GM23338 (cell line): ENCODE measurements at regions not wholly inside any gene's neighbourhood (a gene's known extent, or its start where the extent isn't known, plus 50 kb on each side); places are given as distances from the start of the nearest gene placed in this dataset.

ENCODE experiments used
- ATAC-seq: fragments of 200-7000 bp; cut with Tn5 transposase; 3 replicates; pipeline ENCODE4 v1.9.1; 2020
- DNase-seq: peaks from one replicate; pipeline ENCODE4 v3.0.0-alpha.2; 2015; ENCODE audit warnings: low spot score
- H2AFZ ChIP-seq: fragments of 200-600 bp; sonication (generic); 2 replicates; pipeline ENCODE4 v1.8.0; 2016; ENCODE audit warnings: antibody characterized with exemption, mild to moderate bottlenecking, moderate library complexity
- H3F3A ChIP-seq: fragments of 200-600 bp; sonication (generic); replicated peaks from 2 replicates; pipeline ENCODE4 v1.8.0; 2017; ENCODE audit warnings: antibody characterized with exemption, mixed run types, low read depth
- H3K27ac ChIP-seq: fragments of 200-600 bp; sonication (generic); 2 replicates; pipeline ENCODE4 v1.6.1; 2016; ENCODE audit warnings: low read depth
- H3K27me3 ChIP-seq: fragments of 200-600 bp; sonication (generic); 2 replicates; pipeline ENCODE4 v1.8.0; 2016; ENCODE audit warnings: mild to moderate bottlenecking, mixed run types, moderate library complexity; ENCODE audit not compliant: insufficient read depth
- H3K36me3 ChIP-seq: fragments of 200-600 bp; sonication (generic); 2 replicates; pipeline ENCODE4 v1.8.0; 2016; ENCODE audit warnings: mild to moderate bottlenecking; ENCODE audit not compliant: insufficient read depth
- H3K4me1 ChIP-seq: fragments of 200-600 bp; sonication (generic); 2 replicates; pipeline ENCODE4 v1.8.0; 2016; ENCODE audit warnings: mild to moderate bottlenecking, moderate library complexity; ENCODE audit not compliant: insufficient read depth
- H3K4me2 ChIP-seq: fragments of 200-600 bp; sonication (generic); 2 replicates; pipeline ENCODE4 v1.7.1; 2017; ENCODE audit warnings: mixed run types
- H3K4me3 ChIP-seq: fragments of 200-600 bp; sonication (generic); 2 replicates; pipeline ENCODE4 v1.6.1; 2016; ENCODE audit warnings: mixed run types
- H3K79me2 ChIP-seq: fragments of 200-600 bp; sonication (generic); replicated peaks from 2 replicates; pipeline ENCODE4 v1.8.0; 2017; ENCODE audit warnings: mild to moderate bottlenecking; ENCODE audit not compliant: insufficient read depth
- H3K9me2 ChIP-seq: fragments of 200-600 bp; sonication (generic); 2 replicates; pipeline ENCODE4 v1.8.0; 2017; ENCODE audit not compliant: insufficient read depth
- H4K20me1 ChIP-seq: fragments of 200-600 bp; sonication (generic); replicated peaks from 2 replicates; pipeline ENCODE4 v1.8.0; 2017; ENCODE audit warnings: mild to moderate bottlenecking; ENCODE audit not compliant: insufficient read depth
- H3K27ac Mint-ChIP-seq: 2 replicates; pipeline ENCODE4 v1.8.0; 2020; ENCODE audit warnings: inconsistent platforms, mild to moderate bottlenecking, moderate library complexity, mixed read lengths
- H3K27me3 Mint-ChIP-seq: 3 replicates; pipeline ENCODE4 v1.8.0; 2022; ENCODE audit warnings: low read depth, mild to moderate bottlenecking, moderate library complexity, mixed read lengths, inconsistent platforms; ENCODE audit not compliant: insufficient read depth, poor library complexity
- H3K36me3 Mint-ChIP-seq: 3 replicates; pipeline ENCODE4 v1.8.0; 2021; ENCODE audit warnings: low read depth, mild to moderate bottlenecking, inconsistent platforms, moderate library complexity, mixed read lengths
- H3K4me1 Mint-ChIP-seq: 3 replicates; pipeline ENCODE4 v1.8.0; 2020; ENCODE audit warnings: mild to moderate bottlenecking, inconsistent platforms, mixed read lengths
- H3K4me3 Mint-ChIP-seq: 3 replicates; pipeline ENCODE4 v1.8.0; 2021; ENCODE audit warnings: moderate library complexity, mild to moderate bottlenecking, inconsistent platforms, mixed read lengths
- H3K9me3 Mint-ChIP-seq: 3 replicates; pipeline ENCODE4 v1.8.0; 2020; ENCODE audit warnings: moderate library complexity, mild to moderate bottlenecking, inconsistent platforms, mixed read lengths
- CREB1 ChIP-seq: fragments of 250-450 bp; sonication (Bioruptor Pico); IDR thresholded peaks from 2 replicates; pipeline ENCODE4 v1.5.0; 2020; ENCODE audit warnings: low read depth, mild to moderate bottlenecking, moderate library complexity
- CTCF ChIP-seq, 2 experiments: fragments of 200-600 bp in 1 of 2; sonication (generic) in 1 of 2; conservative IDR thresholded peaks; 2 replicates each; pipeline versions ENCODE4 v1.5.1 to v1.6.1; 2016 to 2017; ENCODE audit warnings: antibody characterized with exemption in 2 of 2, low read depth in 2 of 2, mild to moderate bottlenecking in 2 of 2, moderate library complexity in 1 of 2
- ETS1 ChIP-seq: IDR thresholded peaks from 2 replicates; pipeline ENCODE4 v1.6.1; 2016; ENCODE audit warnings: antibody characterized with exemption
- EZH2 ChIP-seq: fragments of 200-600 bp; sonication (generic); IDR thresholded peaks from one replicate; pipeline ENCODE4 v1.8.0; 2017; ENCODE audit warnings: antibody characterized with exemption, mild to moderate bottlenecking, low read depth; ENCODE audit not compliant: unreplicated experiment
- EZH2phosphoT487 ChIP-seq: fragments of 200-600 bp; sonication (generic); IDR thresholded peaks from one replicate; pipeline ENCODE4 v1.8.1; 2018; ENCODE audit warnings: antibody characterized with exemption; ENCODE audit not compliant: unreplicated experiment
- JUNB ChIP-seq: IDR thresholded peaks from one replicate; pipeline ENCODE4 v1.6.1; 2016; ENCODE audit warnings: antibody characterized with exemption; ENCODE audit not compliant: unreplicated experiment
- NANOG ChIP-seq: IDR thresholded peaks from 2 replicates; pipeline ENCODE4 v1.6.1; 2016; ENCODE audit warnings: antibody characterized with exemption, borderline replicate concordance
- POLR2AphosphoS5 ChIP-seq: IDR thresholded peaks from 2 replicates; pipeline ENCODE4 v1.6.1; 2016; ENCODE audit warnings: antibody characterized with exemption, low read depth
- REST ChIP-seq: IDR thresholded peaks from one replicate; pipeline ENCODE4 v1.6.1; 2018; ENCODE audit warnings: antibody characterized with exemption; ENCODE audit not compliant: unreplicated experiment
- STAT1 ChIP-seq: IDR thresholded peaks from one replicate; pipeline ENCODE4 v1.6.1; 2016; ENCODE audit warnings: antibody characterized with exemption; ENCODE audit not compliant: unreplicated experiment
- ZNF114 ChIP-seq: fragments of 250-450 bp; sonication (Bioruptor Pico); IDR thresholded peaks from 2 replicates; pipeline ENCODE4 v1.5.0; 2020; ENCODE audit warnings: mild to moderate bottlenecking, moderate library complexity
- ZNF331 ChIP-seq: fragments of 250-450 bp; sonication (Bioruptor Pico); IDR thresholded peaks from 2 replicates; pipeline ENCODE4 v1.5.0; 2020; ENCODE audit warnings: low read depth, mild to moderate bottlenecking, moderate library complexity
- ZNF462 ChIP-seq: fragments of 250-450 bp; sonication (Bioruptor Pico); IDR thresholded peaks from 2 replicates; pipeline ENCODE4 v1.5.0; 2020; ENCODE audit warnings: mild to moderate bottlenecking, moderate library complexity

GRCh38 chr18:29196307-29196706 lies 1019.4 kb upstream of the CDH2 start:
- Mint-ChIP-seq H3K9me3 (no peaks in the 10 kb centered on the region), H3K4me1 (no peaks in the 10 kb centered on the region), H3K27me3 (no peaks in the 10 kb centered on the region), H3K36me3 (no peaks in the 10 kb centered on the region), H3K4me3 (no peak overlapping the region), H3K27ac (no peak overlapping the region)
- Histone ChIP-seq H3K4me3 (no peak overlapping the region), H3K79me2 (no peaks in the 10 kb centered on the region), H3F3A (no peaks in the 10 kb centered on the region), H3K27ac (no peak overlapping the region), H3K9me2 (peaks cover 3% of the 10 kb centered on the region; the same call in 1 of the 2 replicates), H4K20me1 (no peaks in the 10 kb centered on the region), H3K4me1 (no peaks in the 10 kb centered on the region), H3K27me3 (no peaks in the 10 kb centered on the region), H2AFZ (no peak overlapping the region), H3K4me2 (no peak overlapping the region), H3K36me3 (no peaks in the 10 kb centered on the region)
- ATAC-seq (no peak), DNase-seq (no peak)
- TF ChIP-seq CTCF (conservative IDR thresholded peaks at IDR 0.05; ENCODE audit: low read depth in 2 of 2) (no peak), POLR2AphosphoS5 (no peak), STAT1 (no peak), ZNF331 (CRISPR knock-in tag) (no peak), NANOG (no peak), ZNF462 (no peak), EZH2 (no peak), CREB1 (no peak), ETS1 (no peak), JUNB (no peak), EZH2phosphoT487 (no peak), ZNF114 (CRISPR knock-in tag) (no peak), REST (no peak)
